Fibroblast of lung (primary cell): ENCODE measurements at regions not wholly inside any gene's neighbourhood (a gene's known extent, or its start where the extent isn't known, plus 50 kb on each side); places are given as distances from the start of the nearest gene placed in this dataset.

Experiments
- DNase-seq, 2 donors: peaks; one replicate each; pipeline versions ENCODE4 v3.0.0 to v3.0.0-alpha.2; 2010; ENCODE audit warnings: low read depth in 2 of 2
- H2AFZ ChIP-seq: 2 replicates; pipeline ENCODE4 v1.5.1; 2012; ENCODE audit warnings: low read length, control low read depth, inconsistent platforms
- H3K27ac ChIP-seq: 2 replicates; pipeline ENCODE4 v1.5.1; 2011; ENCODE audit warnings: low read length, control low read depth; ENCODE audit not compliant: insufficient read depth
- H3K27me3 ChIP-seq: 2 replicates; pipeline ENCODE4 v1.5.1; 2011; ENCODE audit warnings: mild to moderate bottlenecking, low read length; ENCODE audit not compliant: control insufficient read depth, insufficient read depth
- H3K36me3 ChIP-seq: 2 replicates; pipeline ENCODE4 v1.5.1; 2011; ENCODE audit warnings: low read length; ENCODE audit not compliant: control insufficient read depth, insufficient read depth
- H3K4me1 ChIP-seq: 2 replicates; pipeline ENCODE4 v1.5.1; 2011; ENCODE audit warnings: low read length; ENCODE audit not compliant: control insufficient read depth, insufficient read depth; ENCODE audit errors: extremely low read depth
- H3K4me2 ChIP-seq: 2 replicates; pipeline ENCODE4 v1.5.1; 2011; ENCODE audit warnings: low read length, control low read depth; ENCODE audit not compliant: insufficient read depth; ENCODE audit errors: extremely low read depth
- H3K4me3 ChIP-seq, 4 experiments: fragments of 200-600 bp in 1 of 4; sonication (generic) in 1 of 4; replicated peaks in 1 of 4; 2 replicates each; pipeline ENCODE4 v1.5.1; 2011 to 2016; ENCODE audit warnings: low read length in 4 of 4, low read depth in 3 of 4, mild to moderate bottlenecking in 3 of 4, control low read depth in 2 of 4, inconsistent platforms in 1 of 4, mixed read lengths in 1 of 4; ENCODE audit not compliant: insufficient read depth in 1 of 4; ENCODE audit errors: control extremely low read depth in 1 of 4
- H3K79me2 ChIP-seq: 2 replicates; pipeline ENCODE4 v1.5.1; 2012; ENCODE audit warnings: mild to moderate bottlenecking, low read length, inconsistent platforms; ENCODE audit not compliant: control insufficient read depth, insufficient read depth
- H3K9ac ChIP-seq: 2 replicates; pipeline ENCODE4 v1.5.1; 2011; ENCODE audit warnings: mild to moderate bottlenecking, low read length, control low read depth; ENCODE audit not compliant: insufficient read depth
- H3K9me3 ChIP-seq: 2 replicates; pipeline ENCODE4 v1.5.1; 2012; ENCODE audit warnings: low read depth, low read length; ENCODE audit not compliant: control insufficient read depth, insufficient read depth
- H4K20me1 ChIP-seq: 2 replicates; pipeline ENCODE4 v1.5.1; 2011; ENCODE audit warnings: low read length; ENCODE audit not compliant: control insufficient read depth, insufficient read depth; ENCODE audit errors: extremely low read depth
- CTCF ChIP-seq, 2 donors: IDR thresholded peaks in 1 of 2; conservative IDR thresholded peaks in 1 of 2; 1 replicate in 1 of 2; 2 replicates in 1 of 2; pipeline ENCODE4 v1.5.1; 2011 to 2012; ENCODE audit warnings: low read length in 2 of 2, control low read depth in 1 of 2, inconsistent platforms in 1 of 2, low read depth in 1 of 2, mild to moderate bottlenecking in 1 of 2
- EZH2 ChIP-seq: IDR thresholded peaks from 2 replicates; pipeline ENCODE4 v1.5.1; 2012; ENCODE audit warnings: low read length, control low read depth, mild to moderate bottlenecking; ENCODE audit errors: missing control alignments

GRCh38 chr1:98059620-98060019 lies 138.8 kb upstream of the DPYD start:
- Histone ChIP-seq H2AFZ (no peak overlapping the region), H3K4me1 (no peaks in the 10 kb centered on the region), H3K9ac (no peak overlapping the region), H3K36me3 (no peaks in the 10 kb centered on the region), H4K20me1 (no peaks in the 10 kb centered on the region), H3K27me3 (no peaks in the 10 kb centered on the region), H3K79me2 (no peaks in the 10 kb centered on the region), H3K27ac (no peak overlapping the region), H3K4me2 (no peak overlapping the region), H3K9me3 (no peaks in the 10 kb centered on the region), H3K4me3 (no peak overlapping the region)
- TF ChIP-seq EZH2: no peak
- TF ChIP-seq CTCF (conservative IDR thresholded peaks at IDR 0.05 in 1 of 2, IDR thresholded peaks at IDR 0.05 in 1 of 2; ENCODE audit: low read depth in 1 of 2, low read length in 2 of 2): no peak
- peak in 1 of 2 donors; percentile 53 for DNase-seq

- H3K9me3 ChIP-seq: no peaks in the 10 kb centered on the region
- no peak for TF ChIP-seq CTCF (conservative IDR thresholded peaks at IDR 0.05 in 1 of 2, IDR thresholded peaks at IDR 0.05 in 1 of 2; ENCODE audit: low read depth in 1 of 2, low read length in 2 of 2)
- H3K9ac ChIP-seq: no peak overlapping the region
- H2AFZ ChIP-seq: no peak overlapping the region
- no peaks in the 10 kb centered on the region for H3K27me3 ChIP-seq
- H3K4me3 ChIP-seq: no peak overlapping the region
- peaks cover under 1% of the 10 kb centered on the region for H3K4me1 ChIP-seq
- H3K4me2 ChIP-seq: no peak overlapping the region
- H3K79me2 ChIP-seq: no peaks in the 10 kb centered on the region
- no peaks in the 10 kb centered on the region for H3K36me3 ChIP-seq
- H4K20me1 ChIP-seq: no peaks in the 10 kb centered on the region
- DNase-seq: no peak
- H3K27ac ChIP-seq: no peak overlapping the region
Measured at GRCh38 chr1:98058676-98059075, 137.8 kb upstream of the DPYD start.

- no peak overlapping the region for H2AFZ ChIP-seq
- no peak for DNase-seq
- H3K9me3 ChIP-seq: no peaks in the 10 kb centered on the region
- no peaks in the 10 kb centered on the region for H3K36me3 ChIP-seq
- TF ChIP-seq CTCF (conservative IDR thresholded peaks at IDR 0.05 in 1 of 2, IDR thresholded peaks at IDR 0.05 in 1 of 2; ENCODE audit: low read depth in 1 of 2, low read length in 2 of 2) (no peak), EZH2 (no peak)
- no peak overlapping the region for H3K4me3 ChIP-seq
- H3K79me2 ChIP-seq: no peaks in the 10 kb centered on the region
- H3K4me1 ChIP-seq: peaks cover 7% of the 10 kb centered on the region
- no peak overlapping the region for H3K4me2 ChIP-seq
- H3K27ac ChIP-seq: no peak overlapping the region
- no peaks in the 10 kb centered on the region for H4K20me1 ChIP-seq
- no peaks in the 10 kb centered on the region for H3K27me3 ChIP-seq
- H3K9ac ChIP-seq: no peak overlapping the region
Measured at GRCh38 chr1:98057236-98057910, 136.5 kb upstream of the DPYD start.
